GM18519 (cell line): ENCODE measurements at regions not wholly inside any gene's neighbourhood (a gene's known extent, or its start where the extent isn't known, plus 50 kb on each side); places are given as distances from the start of the nearest gene placed in this dataset.

Experiments used
- ATAC-seq: cut with Tn5 transposase; IDR thresholded peaks from one replicate; pipeline ENCODE4 v1.9.1; 2021; ENCODE audit warnings: mild to moderate bottlenecking, moderate library complexity; ENCODE audit not compliant: unreplicated experiment, low FRiP score

GRCh38 chr12:105967038-105967776, 171.5 kb downstream of the NUAK1 start:
- ATAC-seq: no peak

- ATAC-seq: no peak
These were observed 170.7 kb downstream of the NUAK1 start for GRCh38 chr12:105968025-105968424.

DNA sequence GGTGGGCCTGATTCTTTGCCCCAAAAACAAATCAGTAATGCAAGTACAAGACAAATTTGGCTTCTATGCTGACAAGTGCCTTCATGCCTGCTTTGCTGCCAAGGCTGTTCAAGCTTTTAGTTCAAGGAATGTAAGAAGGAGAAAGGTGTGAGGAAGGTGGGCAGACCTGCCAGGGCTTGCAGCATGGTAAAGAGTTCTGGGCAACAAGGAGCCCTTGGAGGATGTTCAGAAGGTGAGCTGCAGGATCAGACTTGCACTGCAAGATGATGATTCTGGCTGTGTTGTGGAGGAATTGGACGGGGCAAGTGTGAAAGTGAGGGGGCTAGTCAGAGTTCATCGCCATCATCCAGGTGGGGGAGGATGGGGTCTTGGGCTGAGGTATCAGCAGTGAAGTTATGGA, 167.9 kb downstream of the NUAK1 start:
- no peak for ATAC-seq

DNA sequence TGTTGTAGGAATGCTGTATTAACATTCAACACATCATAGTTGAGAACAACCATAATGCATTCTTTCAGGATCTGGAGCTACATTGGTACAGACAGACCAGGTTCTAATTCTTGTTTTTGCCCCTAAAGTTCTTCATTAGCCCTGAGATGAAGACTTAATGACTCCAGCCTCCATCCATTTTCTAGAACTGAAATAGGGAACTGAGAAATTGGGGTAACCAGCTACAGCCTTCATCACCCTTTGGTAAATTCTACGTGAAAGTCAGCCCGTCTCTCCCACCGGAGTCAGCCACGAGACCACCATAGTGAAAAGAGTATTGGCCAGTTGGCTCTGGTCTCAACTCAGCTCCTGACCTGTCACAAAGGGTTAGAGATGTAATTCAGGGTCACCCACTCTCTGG, 164.0 kb downstream of the NUAK1 start:
- no peak for ATAC-seq

- ATAC-seq: no peak
These were observed 163.4 kb downstream of the NUAK1 start for GRCh38 chr12:105975351-105975750.

DNA sequence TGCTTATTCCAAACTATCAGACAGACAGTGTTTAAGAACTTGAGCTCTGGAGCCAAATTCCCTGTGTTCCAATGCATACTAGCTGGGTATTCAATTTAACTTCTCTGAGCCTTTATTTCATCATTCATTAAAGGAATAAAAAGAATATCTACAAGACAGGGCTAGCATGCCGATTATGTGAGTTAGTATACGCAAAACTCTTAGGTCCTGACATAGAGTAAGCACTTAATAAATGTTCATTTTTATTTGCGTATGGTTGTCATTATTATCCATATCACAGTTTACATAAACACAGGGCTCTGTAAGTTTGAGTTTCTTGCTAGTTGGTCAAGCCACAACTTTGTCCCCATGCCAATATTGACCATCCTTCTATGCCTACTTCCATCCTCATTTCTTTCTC, 161.5 kb downstream of the NUAK1 start:
- ATAC-seq: no peak

- no peak for ATAC-seq
These were observed 161.1 kb downstream of the NUAK1 start for GRCh38 chr12:105977652-105978051.

- ATAC-seq: no peak
These were observed 160.5 kb downstream of the NUAK1 start for GRCh38 chr12:105978276-105978675.

DNA sequence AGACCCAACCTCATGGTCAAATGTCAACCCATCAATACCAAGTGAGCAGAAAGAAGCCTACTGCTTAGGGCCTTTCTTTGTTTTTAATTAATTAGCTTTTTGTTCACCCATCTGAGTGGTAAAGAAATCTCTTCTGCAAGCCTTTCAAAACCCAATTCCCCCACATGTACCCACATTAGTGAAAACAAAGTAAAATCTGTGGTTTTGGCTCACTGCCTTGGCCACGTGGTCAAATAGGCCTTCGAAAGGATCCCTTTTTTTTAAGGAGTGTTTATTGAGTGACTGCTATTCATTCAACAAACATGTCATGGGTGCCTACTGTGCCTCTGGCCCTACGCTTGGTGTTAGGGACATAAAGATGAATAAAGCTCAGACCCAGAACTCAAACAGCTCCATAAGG, 160.1 kb downstream of the NUAK1 start:
- no peak for ATAC-seq

GRCh38 chr12:105980085-105980484, 158.7 kb downstream of the NUAK1 start:
- ATAC-seq: no peak

DNA sequence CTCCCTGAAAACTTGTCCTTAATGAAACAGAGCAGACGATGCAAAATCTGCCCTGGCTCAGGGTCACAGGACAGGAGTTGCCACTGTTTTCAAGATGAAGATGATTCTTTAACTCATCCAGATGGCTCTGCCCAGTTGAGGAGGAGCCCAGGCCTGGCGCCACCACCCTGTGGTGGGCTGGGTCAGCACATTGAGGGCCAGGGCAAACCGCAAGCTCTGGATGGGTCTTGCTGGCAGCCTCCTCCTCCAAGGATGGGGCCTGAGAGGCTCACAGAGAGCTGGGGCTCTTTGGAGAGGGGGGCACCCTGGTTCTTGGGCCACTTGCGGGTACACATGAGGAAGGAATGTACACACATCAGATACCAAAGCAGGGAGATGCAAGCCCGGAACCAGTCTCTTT, 158.2 kb downstream of the NUAK1 start:
- no peak for ATAC-seq

DNA sequence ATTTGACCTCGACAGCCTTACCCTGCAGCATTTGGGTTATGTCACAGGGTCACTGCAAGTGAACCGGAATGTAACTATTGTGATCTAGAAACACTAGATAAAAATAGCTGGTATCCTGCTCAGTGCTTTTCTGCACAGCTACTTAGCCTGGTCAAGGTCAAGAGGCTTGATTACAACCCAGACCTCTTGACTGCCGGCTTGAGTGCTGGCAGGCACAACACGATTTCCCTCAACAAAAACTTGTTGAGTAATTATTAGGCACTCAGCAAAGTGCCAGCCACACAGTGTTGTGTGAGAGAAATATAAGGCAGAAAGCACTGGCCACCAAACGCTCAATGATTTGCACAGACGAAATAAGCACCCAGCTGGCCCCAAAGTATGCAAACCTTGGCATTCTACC, 156.7 kb downstream of the NUAK1 start:
- ATAC-seq: no peak

- ATAC-seq: no peak
These were observed 155.0 kb downstream of the NUAK1 start for GRCh38 chr12:105983622-105984320.

- ATAC-seq: no peak
These were observed 153.4 kb downstream of the NUAK1 start for GRCh38 chr12:105985383-105985782.

DNA sequence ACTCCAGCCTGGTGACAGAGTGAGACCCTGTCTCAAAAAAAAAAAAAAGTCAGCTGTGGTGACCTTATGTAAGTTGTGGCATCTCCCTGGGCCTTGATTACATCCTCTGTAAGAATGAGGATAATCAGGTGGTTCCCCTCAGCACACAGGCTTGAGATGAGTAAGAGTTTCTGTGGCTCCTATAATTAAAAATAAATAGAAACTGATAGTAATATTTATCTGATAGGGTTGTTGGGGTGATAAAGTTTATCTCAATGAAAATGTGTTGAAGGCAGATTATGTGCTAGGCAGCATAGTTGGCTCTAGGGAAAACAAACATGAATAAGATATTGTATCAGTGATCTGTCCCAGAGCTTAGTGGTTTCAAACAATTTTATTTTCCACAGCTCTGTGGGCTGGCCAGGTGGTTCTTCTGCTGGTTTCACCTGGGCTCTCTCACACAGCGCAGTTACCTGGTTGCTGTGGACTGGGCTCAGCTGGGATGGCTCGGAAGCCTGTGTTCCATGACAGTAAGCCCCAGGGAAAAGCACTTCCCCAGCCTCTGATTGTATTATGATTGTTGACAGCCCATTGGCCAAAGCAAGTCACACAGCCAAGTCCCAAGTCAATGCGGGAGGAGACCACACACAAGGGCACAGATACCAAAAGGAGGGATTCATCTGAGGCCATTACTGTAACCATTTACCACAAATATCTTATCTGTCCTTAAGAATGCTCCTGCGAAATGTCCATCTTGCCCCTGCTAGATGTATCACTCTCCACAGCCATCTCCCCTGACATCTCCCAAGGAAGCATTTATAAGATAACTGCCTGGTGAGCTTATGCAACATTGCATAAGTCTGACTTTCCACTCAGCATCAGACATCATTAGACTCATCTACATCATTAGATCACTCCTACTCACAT, 151.7 kb downstream of the NUAK1 start:
- no peak for ATAC-seq

DNA sequence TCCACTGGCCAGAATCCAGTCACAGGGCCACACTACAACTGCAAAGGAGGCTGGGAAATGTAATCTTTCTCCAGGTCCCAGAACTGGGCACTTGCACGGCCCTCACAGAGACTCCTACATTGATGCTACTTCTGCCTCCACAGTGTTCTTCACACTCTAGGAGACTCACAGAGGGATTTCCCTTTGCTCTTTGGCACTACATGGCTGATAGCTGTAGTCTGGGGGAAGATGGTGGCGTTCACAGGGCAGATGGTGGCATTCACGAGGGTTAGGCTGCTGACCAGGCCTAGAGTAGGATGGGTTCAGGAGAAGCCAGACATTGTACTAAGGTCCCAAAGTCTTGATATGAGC, 151.1 kb downstream of the NUAK1 start:
- no peak for ATAC-seq

GRCh38 chr12:105992849-105993740, 145.7 kb downstream of the NUAK1 start:
- no peak for ATAC-seq

- ATAC-seq: no peak
These were observed 144.8 kb downstream of the NUAK1 start for GRCh38 chr12:105993766-105994555.

DNA sequence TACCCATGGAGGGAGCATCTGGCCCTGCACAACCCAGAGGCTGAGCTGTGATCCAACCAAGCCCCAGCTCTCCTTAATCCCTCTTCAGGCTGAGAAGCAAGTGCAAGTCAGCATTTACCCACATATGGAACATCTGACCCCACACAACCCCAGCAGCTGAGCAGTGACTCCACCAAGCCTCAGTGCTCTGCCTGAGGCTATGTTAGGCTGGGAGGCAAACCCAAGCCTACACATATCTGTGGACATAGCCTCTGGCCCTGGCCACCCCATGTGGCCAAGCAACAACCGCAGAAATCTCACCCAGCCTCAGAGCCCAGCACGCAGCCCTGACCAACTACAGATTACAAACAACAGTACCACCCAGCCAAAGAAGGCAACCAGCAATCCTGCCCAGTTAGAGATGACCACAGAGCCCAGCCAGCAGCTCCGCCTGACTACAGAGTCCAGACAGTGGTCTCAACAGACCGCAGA, 142.8 kb downstream of the NUAK1 start:
- no peak for ATAC-seq
